ENCODE measurements at regions not wholly inside any gene's neighbourhood (a gene's known extent, or its start where the extent isn't known, plus 50 kb on each side); places are given as distances from the start of the nearest gene placed in this dataset.

DNA sequence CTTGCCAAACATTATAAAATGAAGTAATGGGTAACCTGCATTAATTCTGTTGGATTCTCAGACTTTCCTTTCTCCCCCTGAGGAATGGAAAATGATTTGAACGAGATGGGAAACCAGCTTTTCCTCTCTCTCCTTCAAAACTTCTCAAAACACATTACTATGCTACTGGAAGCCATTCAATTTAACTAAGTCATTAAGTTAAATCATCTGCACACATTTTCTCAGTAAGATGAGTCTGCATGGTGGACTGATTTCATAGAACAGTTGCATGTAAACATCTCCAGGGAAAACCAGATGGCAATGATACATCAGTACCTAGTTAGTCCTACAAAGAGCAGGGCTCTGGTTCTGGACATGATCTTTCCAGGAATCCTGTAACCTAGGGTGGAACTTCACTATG lies 59.9 kb downstream of the BMP4 start:
- H3K4me3 ChIP-seq (ENCODE audit: low read depth, low read length): no peak overlapping the region

DNA sequence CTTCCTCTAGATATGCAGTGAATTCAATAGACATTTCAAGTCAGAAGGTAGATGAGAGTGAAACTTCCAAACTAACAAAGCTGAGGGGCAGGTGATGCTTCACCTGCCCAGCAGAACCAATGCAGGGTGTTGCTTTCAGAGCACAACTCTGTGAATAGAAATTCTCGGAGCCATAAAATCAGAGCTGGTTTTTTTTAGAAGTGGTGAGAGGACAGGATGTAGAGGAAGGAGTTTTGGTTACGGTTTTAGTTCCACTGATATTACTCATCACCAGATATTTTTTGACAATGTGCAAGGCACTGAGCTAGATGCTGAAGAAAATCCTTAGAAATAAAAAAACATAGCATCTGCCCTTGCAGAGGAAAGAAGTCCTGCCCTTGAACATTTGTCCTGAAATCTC lies 62.2 kb downstream of the BMP4 start:
- no peak overlapping the region for H3K4me3 ChIP-seq (ENCODE audit: low read depth, low read length)

- H3K4me3 ChIP-seq (ENCODE audit: low read depth, low read length): no peak overlapping the region
These were observed 63.3 kb downstream of the BMP4 start for GRCh38 chr14:53893374-53893773.

DNA sequence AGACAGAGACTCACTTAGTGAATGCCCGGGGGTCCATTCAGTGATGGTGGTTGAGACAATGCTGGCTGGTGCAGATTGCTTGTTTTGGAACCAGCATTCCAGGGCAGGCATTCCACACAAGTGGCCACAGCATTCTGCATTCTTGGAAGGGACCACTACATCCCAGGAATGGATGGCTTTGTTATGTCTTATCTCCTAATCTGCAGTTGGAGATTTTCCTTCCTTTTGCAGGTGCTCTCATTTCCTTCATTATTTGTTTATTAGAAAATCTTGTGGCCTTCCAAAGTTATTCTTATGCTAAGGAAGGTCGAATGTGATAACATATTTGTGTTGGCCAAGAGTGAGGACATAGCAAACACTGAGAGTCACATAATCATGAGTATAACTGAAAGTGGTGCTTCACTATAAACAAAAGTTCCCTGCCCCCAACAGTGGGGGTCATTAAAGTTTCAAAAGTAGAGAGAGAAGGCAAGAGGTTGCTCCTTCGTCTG lies 66.0 kb downstream of the BMP4 start:
- H3K4me3 ChIP-seq (ENCODE audit: low read depth, low read length): no peak overlapping the region

- no peak overlapping the region for H3K4me3 ChIP-seq (ENCODE audit: low read depth, low read length)
These were observed 67.9 kb downstream of the BMP4 start for GRCh38 chr14:53888535-53889386.

DNA sequence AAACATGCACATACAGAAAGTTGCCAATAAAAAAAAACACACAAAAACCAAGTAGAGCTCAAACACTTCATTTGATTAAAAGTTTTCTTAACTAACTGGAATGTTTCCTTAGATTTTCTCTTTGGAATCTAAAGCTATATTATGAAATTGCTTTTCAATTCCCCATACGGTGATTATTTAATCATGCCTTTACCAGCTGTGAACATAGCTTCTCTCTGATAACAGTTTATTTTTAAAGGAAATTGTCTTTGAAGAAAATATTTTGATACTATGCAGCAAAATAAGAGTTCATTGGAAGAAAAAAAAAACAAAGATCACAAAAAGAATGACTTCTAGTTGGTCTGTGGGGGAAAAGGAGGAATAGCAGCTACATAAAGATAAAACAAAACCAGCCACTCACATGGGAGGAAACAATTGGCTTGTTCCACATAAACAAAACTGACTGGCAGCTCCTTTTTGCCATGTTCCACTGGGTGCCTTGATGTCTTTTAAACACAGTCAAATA lies 71.4 kb downstream of the BMP4 start:
- no peak overlapping the region for H3K4me3 ChIP-seq (ENCODE audit: low read depth, low read length)

- H3K4me3 ChIP-seq (ENCODE audit: low read depth, low read length): no peak overlapping the region
These were observed 72.0 kb downstream of the BMP4 start for GRCh38 chr14:53884601-53885000.

GRCh38 chr14:53883739-53884138 lies 72.9 kb downstream of the BMP4 start:
- no peak overlapping the region for H3K4me3 ChIP-seq (ENCODE audit: low read depth, low read length)

- no peak overlapping the region for H3K4me3 ChIP-seq (ENCODE audit: low read depth, low read length)
These were observed 73.9 kb downstream of the BMP4 start for GRCh38 chr14:53882684-53883083.

- H3K4me3 ChIP-seq (ENCODE audit: low read depth, low read length): no peak overlapping the region
These were observed 74.7 kb downstream of the BMP4 start for GRCh38 chr14:53881921-53882320.

GRCh38 chr14:53881161-53881871 lies 75.3 kb downstream of the BMP4 start:
- H3K4me3 ChIP-seq (ENCODE audit: low read depth, low read length): no peak overlapping the region

DNA sequence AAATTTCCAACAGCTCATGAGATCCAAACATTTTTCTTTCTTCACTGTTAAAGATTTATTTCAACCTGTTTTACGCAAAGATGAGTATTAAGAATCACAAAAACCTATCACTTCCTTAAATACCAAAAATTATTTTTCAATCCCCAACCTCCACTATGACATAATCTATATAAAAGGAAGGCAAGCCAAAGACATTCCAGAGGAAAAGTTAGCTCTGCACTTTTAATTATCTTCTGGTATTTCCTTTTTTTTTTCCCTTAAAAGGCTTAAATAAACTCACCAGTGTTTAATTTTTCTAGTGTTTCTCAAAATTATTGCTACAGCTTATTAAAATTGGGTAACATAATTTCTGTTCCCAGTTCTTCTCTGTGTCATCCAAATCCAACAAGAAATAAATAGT lies 75.9 kb downstream of the BMP4 start:
- H3K4me3 ChIP-seq (ENCODE audit: low read depth, low read length): no peak overlapping the region

GRCh38 chr14:53879747-53880146 lies 76.9 kb downstream of the BMP4 start:
- H3K4me3 ChIP-seq (ENCODE audit: low read depth, low read length): no peak overlapping the region

GRCh38 chr14:53879022-53879686 lies 77.5 kb downstream of the BMP4 start:
- H3K4me3 ChIP-seq (ENCODE audit: low read depth, low read length): no peak overlapping the region

GRCh38 chr14:53875324-53875897 lies 81.2 kb downstream of the BMP4 start:
- H3K4me3 ChIP-seq (ENCODE audit: low read depth, low read length): no peak overlapping the region

GRCh38 chr14:53874704-53875103 lies 81.9 kb downstream of the BMP4 start:
- no peak overlapping the region for H3K4me3 ChIP-seq (ENCODE audit: low read depth, low read length)

DNA sequence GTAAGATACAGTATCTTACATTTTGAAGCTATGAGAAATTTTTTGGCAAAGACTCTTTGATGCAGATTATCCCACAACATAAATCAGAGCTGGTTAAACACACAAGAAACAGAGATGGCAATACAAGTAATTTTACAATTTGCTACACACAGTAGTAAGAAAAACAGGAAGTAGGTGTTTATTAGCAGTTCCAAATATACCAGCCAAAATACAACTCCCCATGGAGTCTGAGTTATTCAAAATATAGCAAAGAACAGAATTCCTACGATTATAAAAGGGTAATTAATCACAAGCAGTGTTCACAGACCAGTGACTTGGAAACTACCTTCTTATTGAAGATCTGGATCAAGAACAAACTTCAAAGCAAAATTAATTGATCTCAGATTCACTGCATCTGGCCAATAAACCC lies 83.9 kb downstream of the BMP4 start:
- H3K4me3 ChIP-seq (ENCODE audit: low read depth, low read length): no peak overlapping the region

DNA sequence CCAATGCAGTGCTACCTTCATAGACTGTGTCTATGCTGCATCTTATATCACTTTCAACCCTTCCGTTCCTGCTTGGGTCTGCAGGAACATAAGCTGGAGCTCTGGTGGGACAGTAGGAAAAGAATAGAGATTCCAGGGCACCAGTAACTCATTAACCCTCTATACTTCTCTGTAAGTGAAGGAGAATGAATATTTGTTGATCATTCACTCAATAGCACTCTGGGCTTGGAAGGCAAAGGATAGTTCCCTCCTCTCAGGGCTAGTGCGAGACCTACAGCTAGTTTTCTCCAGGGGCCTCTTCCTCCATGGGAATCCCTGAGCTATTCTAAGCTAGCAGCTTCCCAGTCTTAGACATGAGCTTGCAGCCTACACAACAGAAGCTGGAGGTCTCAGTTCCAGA lies 84.7 kb downstream of the BMP4 start:
- H3K4me3 ChIP-seq (ENCODE audit: low read depth, low read length): no peak overlapping the region

DNA sequence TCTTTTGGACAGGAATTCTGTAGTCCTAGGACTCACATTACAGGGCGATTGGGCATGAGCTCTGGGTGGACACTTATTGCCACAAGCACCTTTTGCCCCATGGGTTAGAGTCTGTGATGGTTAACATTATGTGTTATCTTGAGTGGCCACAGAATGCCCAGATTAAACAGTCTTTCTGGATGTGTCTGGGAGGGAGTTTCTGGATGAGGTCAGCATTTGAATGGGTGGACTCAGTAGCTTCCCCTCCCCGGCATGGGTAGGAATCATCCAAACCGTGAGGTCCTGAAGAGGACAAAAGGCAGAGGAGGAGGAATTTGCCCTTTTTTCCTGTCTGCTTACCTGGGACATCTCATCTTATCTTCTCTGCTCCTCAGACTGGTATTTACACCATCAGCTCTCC lies 85.6 kb downstream of the BMP4 start:
- no peak overlapping the region for H3K4me3 ChIP-seq (ENCODE audit: low read depth, low read length)

- H3K4me3 ChIP-seq (ENCODE audit: low read depth, low read length): no peak overlapping the region
These were observed 90.9 kb downstream of the BMP4 start for GRCh38 chr14:53865711-53866110.

- no peak overlapping the region for H3K4me3 ChIP-seq (ENCODE audit: low read depth, low read length)
These were observed 94.8 kb downstream of the BMP4 start for GRCh38 chr14:53861781-53862180.

Data from iPS-11a (cell line).